Duodenal mucosa (tissue), 2 donors: ENCODE measurements at regions not wholly inside any gene's neighbourhood (a gene's known extent, or its start where the extent isn't known, plus 50 kb on each side); places are given as distances from the start of the nearest gene placed in this dataset.

ENCODE experiments used
- H3K27ac ChIP-seq: one replicate; pipeline ENCODE4 v1.7.0; 2013; ENCODE audit warnings: low read depth, low read length
- H3K27me3 ChIP-seq, 2 donors: one replicate each; pipeline ENCODE4 v1.7.0; 2013; ENCODE audit warnings: low read length in 2 of 2, control low read depth in 1 of 2; ENCODE audit not compliant: insufficient read depth in 2 of 2, control insufficient read depth in 1 of 2
- H3K36me3 ChIP-seq, 2 donors: one replicate each; pipeline ENCODE4 v1.7.0; 2013; ENCODE audit warnings: low read length in 2 of 2, control low read depth in 1 of 2; ENCODE audit not compliant: insufficient read depth in 2 of 2, control insufficient read depth in 1 of 2
- H3K4me1 ChIP-seq, 2 donors: one replicate each; pipeline ENCODE4 v1.7.0; 2013; ENCODE audit warnings: low read length in 2 of 2, control low read depth in 1 of 2; ENCODE audit not compliant: insufficient read depth in 2 of 2, control insufficient read depth in 1 of 2
- H3K4me3 ChIP-seq, 2 donors: one replicate each; pipeline ENCODE4 v1.7.0; 2013; ENCODE audit warnings: low read length in 2 of 2, low read depth in 1 of 2
- H3K9ac ChIP-seq, 2 donors: one replicate each; pipeline ENCODE4 v1.7.0; 2013; ENCODE audit warnings: low read length in 2 of 2, low read depth in 1 of 2
- H3K9me3 ChIP-seq, 2 donors: one replicate each; pipeline ENCODE4 v1.7.0; 2013; ENCODE audit warnings: low read length in 2 of 2, control low read depth in 1 of 2; ENCODE audit not compliant: control insufficient read depth in 1 of 2

- Histone ChIP-seq H3K9ac (no peak overlapping the region), H3K36me3 (no peaks in the 10 kb centered on the region), H3K4me3 (no peak overlapping the region), H3K4me1 (no peaks in the 10 kb centered on the region), H3K27ac (no peak overlapping the region), H3K9me3 (no peaks in the 10 kb centered on the region), H3K27me3 (peaks cover 0 to 6% of the 10 kb centered on the region in 2 donors)
These were observed 223.5 kb downstream of the HRH4 start for GRCh38 chr18:24683925-24684324.

- H3K9me3 ChIP-seq, result no peaks in the 10 kb centered on the region
- H3K4me1 ChIP-seq, result no peaks in the 10 kb centered on the region
- no peak overlapping the region for H3K4me3 ChIP-seq
- no peak overlapping the region for H3K9ac ChIP-seq
- no peak overlapping the region for H3K27ac ChIP-seq
- no peaks in the 10 kb centered on the region for H3K36me3 ChIP-seq
- no peaks in the 10 kb centered on the region for H3K27me3 ChIP-seq
These were observed 225.0 kb downstream of the HRH4 start for GRCh38 chr18:24685254-24685959.

GRCh38 chr18:24695168-24695567, 234.7 kb downstream of the HRH4 start:
- no peak overlapping the region for H3K4me3 ChIP-seq
- no peaks in the 10 kb centered on the region for H3K4me1 ChIP-seq
- no peaks in the 10 kb centered on the region for H3K27me3 ChIP-seq
- H3K9me3 ChIP-seq, result peaks cover 0 to 2% of the 10 kb centered on the region in 2 donors
- H3K27ac ChIP-seq, result no peak overlapping the region
- H3K36me3 ChIP-seq, result no peaks in the 10 kb centered on the region
- H3K9ac ChIP-seq, result no peak overlapping the region

- no peak overlapping the region for H3K27ac ChIP-seq
- H3K9ac ChIP-seq, result no peak overlapping the region
- H3K4me1 ChIP-seq, result no peaks in the 10 kb centered on the region
- H3K36me3 ChIP-seq, result no peaks in the 10 kb centered on the region
- H3K4me3 ChIP-seq, result no peak overlapping the region
- no peaks in the 10 kb centered on the region for H3K27me3 ChIP-seq
- H3K9me3 ChIP-seq, result peaks cover 6 to 10% of the 10 kb centered on the region in 2 donors
These were observed 241.6 kb downstream of the HRH4 start for GRCh38 chr18:24702001-24702515.

- no peak overlapping the region for H3K4me3 ChIP-seq
These were observed 242.9 kb downstream of the HRH4 start for GRCh38 chr18:24703316-24703715.

GRCh38 chr18:24704946-24705630, 244.7 kb downstream of the HRH4 start:
- peaks cover 6 to 10% of the 10 kb centered on the region in 2 donors for H3K9me3 ChIP-seq
- H3K36me3 ChIP-seq, result no peaks in the 10 kb centered on the region
- no peak overlapping the region for H3K9ac ChIP-seq
- no peak overlapping the region for H3K4me3 ChIP-seq
- H3K27ac ChIP-seq, result no peak overlapping the region
- H3K4me1 ChIP-seq, result no peaks in the 10 kb centered on the region
- no peaks in the 10 kb centered on the region for H3K27me3 ChIP-seq

More at GRCh38 chr18:24703316-24703715, 242.9 kb downstream of the HRH4 start:
- Histone ChIP-seq H3K36me3 (no peaks in the 10 kb centered on the region), H3K27ac (no peak overlapping the region), H3K4me1 (no peaks in the 10 kb centered on the region), H3K9me3 (peaks cover 6 to 10% of the 10 kb centered on the region in 2 donors), H3K9ac (no peak overlapping the region), H3K27me3 (no peaks in the 10 kb centered on the region)

- H3K36me3 ChIP-seq, result no peaks in the 10 kb centered on the region
- H3K4me3 ChIP-seq, result no peak overlapping the region
- no peaks in the 10 kb centered on the region for H3K4me1 ChIP-seq
- no peak overlapping the region for H3K27ac ChIP-seq
- no peak overlapping the region for H3K9ac ChIP-seq
- H3K27me3 ChIP-seq, result no peaks in the 10 kb centered on the region
- H3K9me3 ChIP-seq, result no peaks in the 10 kb centered on the region
These were observed 250.0 kb downstream of the HRH4 start for GRCh38 chr18:24710474-24710873.

GRCh38 chr18:24719791-24720190, 259.4 kb downstream of the HRH4 start:
- Histone ChIP-seq H3K27me3 (no peaks in the 10 kb centered on the region), H3K4me3 (no peak overlapping the region), H3K36me3 (no peaks in the 10 kb centered on the region), H3K4me1 (no peaks in the 10 kb centered on the region), H3K9ac (no peak overlapping the region), H3K9me3 (no peaks in the 10 kb centered on the region), H3K27ac (no peak overlapping the region)

- Histone ChIP-seq H3K27me3 (peaks cover 0 to 4% of the 10 kb centered on the region in 2 donors), H3K9ac (no peak overlapping the region), H3K4me1 (no peaks in the 10 kb centered on the region), H3K4me3 (no peak overlapping the region), H3K27ac (no peak overlapping the region), H3K36me3 (no peaks in the 10 kb centered on the region), H3K9me3 (no peaks in the 10 kb centered on the region)
These were observed 261.0 kb downstream of the HRH4 start for GRCh38 chr18:24721388-24721787.

GRCh38 chr18:24725644-24726415, 265.4 kb downstream of the HRH4 start:
- peaks cover 0 to 9% of the 10 kb centered on the region in 2 donors for H3K27me3 ChIP-seq
- no peaks in the 10 kb centered on the region for H3K4me1 ChIP-seq
- no peak overlapping the region for H3K4me3 ChIP-seq
- H3K27ac ChIP-seq, result no peak overlapping the region
- H3K36me3 ChIP-seq, result no peaks in the 10 kb centered on the region
- no peak overlapping the region for H3K9ac ChIP-seq
- no peaks in the 10 kb centered on the region for H3K9me3 ChIP-seq
